ENCODE measurements at regions not wholly inside any gene's neighbourhood (a gene's known extent, or its start where the extent isn't known, plus 50 kb on each side); places are given as distances from the start of the nearest gene placed in this dataset.

DNA sequence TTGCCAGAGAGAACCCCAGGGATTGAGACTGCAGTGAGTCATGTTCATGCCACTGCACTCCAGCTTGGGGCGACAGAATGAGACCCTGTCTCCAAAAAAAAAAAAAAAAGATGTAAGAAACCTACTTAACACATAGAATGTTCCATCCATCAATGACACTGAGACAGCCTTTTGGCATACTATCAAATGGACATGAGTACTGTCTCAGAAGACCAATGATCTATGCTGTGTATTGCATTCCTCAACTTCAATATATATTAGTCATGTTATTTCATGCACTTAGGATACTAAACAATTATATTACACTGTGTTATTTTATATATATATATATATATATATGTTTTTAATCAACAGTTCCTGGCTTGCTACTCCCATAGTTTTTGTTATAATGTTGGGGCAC lies 57.1 kb upstream of the ANKH start:
- TF ChIP-seq, protein P1, sequence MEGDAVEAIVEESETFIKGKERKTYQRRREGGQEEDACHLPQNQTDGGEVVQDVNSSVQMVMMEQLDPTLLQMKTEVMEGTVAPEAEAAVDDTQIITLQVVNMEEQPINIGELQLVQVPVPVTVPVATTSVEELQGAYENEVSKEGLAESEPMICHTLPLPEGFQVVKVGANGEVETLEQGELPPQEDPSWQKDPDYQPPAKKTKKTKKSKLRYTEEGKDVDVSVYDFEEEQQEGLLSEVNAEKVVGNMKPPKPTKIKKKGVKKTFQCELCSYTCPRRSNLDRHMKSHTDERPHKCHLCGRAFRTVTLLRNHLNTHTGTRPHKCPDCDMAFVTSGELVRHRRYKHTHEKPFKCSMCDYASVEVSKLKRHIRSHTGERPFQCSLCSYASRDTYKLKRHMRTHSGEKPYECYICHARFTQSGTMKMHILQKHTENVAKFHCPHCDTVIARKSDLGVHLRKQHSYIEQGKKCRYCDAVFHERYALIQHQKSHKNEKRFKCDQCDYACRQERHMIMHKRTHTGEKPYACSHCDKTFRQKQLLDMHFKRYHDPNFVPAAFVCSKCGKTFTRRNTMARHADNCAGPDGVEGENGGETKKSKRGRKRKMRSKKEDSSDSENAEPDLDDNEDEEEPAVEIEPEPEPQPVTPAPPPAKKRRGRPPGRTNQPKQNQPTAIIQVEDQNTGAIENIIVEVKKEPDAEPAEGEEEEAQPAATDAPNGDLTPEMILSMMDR (conservative IDR thresholded peaks at IDR 0.05; ENCODE audit: low read depth, low read length) = no peak
- no peak for TF ChIP-seq EZH2 (IDR thresholded peaks at IDR 0.05; ENCODE audit: low read length, unreplicated experiment)

Data from PC-3 (cell line).